Ovary (tissue), 3 donors: ENCODE measurements at regions not wholly inside any gene's neighbourhood (a gene's known extent, or its start where the extent isn't known, plus 50 kb on each side); places are given as distances from the start of the nearest gene placed in this dataset.

Experiments used
- POLR2A ChIP-seq: fragments of 450-650 bp; IDR thresholded peaks from one replicate; pipeline ENCODE4 v1.6.1; 2017; ENCODE audit warnings: antibody characterized with exemption, mild to moderate bottlenecking, moderate library complexity
- TF ChIP-seq, protein P1 (sequence below), 3 donors: fragments of 450-650 bp in 2 of 3; fragments of 200-600 bp in 1 of 3; IDR thresholded peaks; one replicate each; pipeline versions ENCODE4 v1.5.1 to v1.8.0; 2016 to 2022; ENCODE audit warnings: antibody characterized with exemption in 3 of 3, mild to moderate bottlenecking in 1 of 3
- donor health status: DM: no; HTN: no; CAD: no.

DNA sequence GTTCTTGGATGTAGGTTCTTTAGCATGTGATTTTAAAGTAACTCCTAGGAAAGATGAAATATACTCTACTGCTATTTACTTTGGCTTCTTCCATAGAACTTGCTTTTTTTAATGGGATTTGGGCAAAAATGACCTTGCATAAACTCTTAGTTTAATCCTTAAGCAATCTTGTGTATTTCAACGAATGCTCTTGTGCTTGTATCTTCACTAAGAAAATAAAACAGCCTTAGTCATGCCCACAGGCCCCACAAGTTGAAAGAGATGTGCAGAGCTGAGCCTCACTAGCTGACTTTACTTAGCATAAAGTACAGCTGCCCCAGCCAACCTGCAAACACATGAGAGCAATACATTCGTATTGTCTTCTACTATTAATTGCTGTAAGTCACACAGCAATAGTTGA lies 1609.2 kb downstream of the STIM2 start:
- TF ChIP-seq, protein P1, sequence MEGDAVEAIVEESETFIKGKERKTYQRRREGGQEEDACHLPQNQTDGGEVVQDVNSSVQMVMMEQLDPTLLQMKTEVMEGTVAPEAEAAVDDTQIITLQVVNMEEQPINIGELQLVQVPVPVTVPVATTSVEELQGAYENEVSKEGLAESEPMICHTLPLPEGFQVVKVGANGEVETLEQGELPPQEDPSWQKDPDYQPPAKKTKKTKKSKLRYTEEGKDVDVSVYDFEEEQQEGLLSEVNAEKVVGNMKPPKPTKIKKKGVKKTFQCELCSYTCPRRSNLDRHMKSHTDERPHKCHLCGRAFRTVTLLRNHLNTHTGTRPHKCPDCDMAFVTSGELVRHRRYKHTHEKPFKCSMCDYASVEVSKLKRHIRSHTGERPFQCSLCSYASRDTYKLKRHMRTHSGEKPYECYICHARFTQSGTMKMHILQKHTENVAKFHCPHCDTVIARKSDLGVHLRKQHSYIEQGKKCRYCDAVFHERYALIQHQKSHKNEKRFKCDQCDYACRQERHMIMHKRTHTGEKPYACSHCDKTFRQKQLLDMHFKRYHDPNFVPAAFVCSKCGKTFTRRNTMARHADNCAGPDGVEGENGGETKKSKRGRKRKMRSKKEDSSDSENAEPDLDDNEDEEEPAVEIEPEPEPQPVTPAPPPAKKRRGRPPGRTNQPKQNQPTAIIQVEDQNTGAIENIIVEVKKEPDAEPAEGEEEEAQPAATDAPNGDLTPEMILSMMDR (IDR thresholded peaks at IDR 0.05) = no peak
- no peak for TF ChIP-seq POLR2A
